Liver (tissue), 3 donors: ENCODE measurements at regions not wholly inside any gene's neighbourhood (a gene's known extent, or its start where the extent isn't known, plus 50 kb on each side); places are given as distances from the start of the nearest gene placed in this dataset.

ENCODE experiments used
- CTCF ChIP-seq: fragments of 150-350 bp; IDR thresholded peaks from 2 replicates; pipeline ENCODE4 v1.5.1; 2017; ENCODE audit warnings: improper control_type of control experiment, low read depth, low read length; ENCODE audit not compliant: missing input control
- EGR1 ChIP-seq, 2 donors: IDR thresholded peaks; 2 replicates each; pipeline ENCODE4 v1.6.1; 2016 to 2018; ENCODE audit warnings: antibody characterized with exemption in 2 of 2, low read depth in 2 of 2
- FOXA2 ChIP-seq: IDR thresholded peaks from 2 replicates; pipeline ENCODE4 v1.6.1; 2016; ENCODE audit warnings: antibody characterized with exemption
- GABPA ChIP-seq, 2 donors: IDR thresholded peaks in 1 of 2; conservative IDR thresholded peaks in 1 of 2; 2 replicates each; pipeline ENCODE4 v1.6.1; 2016; ENCODE audit warnings: antibody characterized with exemption in 2 of 2, mild to moderate bottlenecking in 1 of 2, moderate library complexity in 1 of 2
- MAX ChIP-seq: IDR thresholded peaks from 2 replicates; pipeline ENCODE4 v1.6.1; 2016; ENCODE audit warnings: antibody characterized with exemption
- NR2F2 ChIP-seq: IDR thresholded peaks from 2 replicates; pipeline ENCODE4 v1.6.1; 2016; ENCODE audit warnings: antibody characterized with exemption
- REST ChIP-seq: IDR thresholded peaks from 2 replicates; pipeline ENCODE4 v1.6.1; 2016; ENCODE audit warnings: antibody characterized with exemption, mild to moderate bottlenecking
- SP1 ChIP-seq: IDR thresholded peaks from 2 replicates; pipeline ENCODE4 v1.6.1; 2018; ENCODE audit warnings: antibody characterized with exemption, mild to moderate bottlenecking
- TAF1 ChIP-seq: conservative IDR thresholded peaks from 2 replicates; pipeline ENCODE4 v1.6.1; 2016; ENCODE audit warnings: antibody characterized with exemption, mild to moderate bottlenecking
- YY1 ChIP-seq: IDR thresholded peaks from 2 replicates; pipeline ENCODE4 v1.6.1; 2016; ENCODE audit warnings: antibody characterized with exemption, mild to moderate bottlenecking
- ZBTB33 ChIP-seq: IDR thresholded peaks from 2 replicates; pipeline ENCODE4 v1.6.1; 2016; ENCODE audit warnings: antibody characterized with exemption
- TF ChIP-seq, protein P1 (sequence below): IDR thresholded peaks from 2 replicates; pipeline ENCODE4 v1.6.1; 2016; ENCODE audit warnings: antibody characterized with exemption
- donor health status: healthy.
- donor health status: healthy.

- TF ChIP-seq ZBTB33 (no peak), CTCF (no peak), TAF1 (no peak), EGR1 (IDR thresholded peaks at IDR 0.05; ENCODE audit: low read depth in 2 of 2) (no peak), MAX (no peak), REST (no peak), YY1 (no peak), NR2F2 (no peak), SP1 (no peak), FOXA2 (no peak), GABPA (IDR thresholded peaks at IDR 0.05 in 1 of 2, conservative IDR thresholded peaks at IDR 0.05 in 1 of 2) (no peak)
- TF ChIP-seq, protein P1, sequence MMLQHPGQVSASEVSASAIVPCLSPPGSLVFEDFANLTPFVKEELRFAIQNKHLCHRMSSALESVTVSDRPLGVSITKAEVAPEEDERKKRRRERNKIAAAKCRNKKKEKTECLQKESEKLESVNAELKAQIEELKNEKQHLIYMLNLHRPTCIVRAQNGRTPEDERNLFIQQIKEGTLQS, result no peak
These were observed 1212.9 kb downstream of the BCL11B start for GRCh38 chr14:98059106-98059505.
